ENCODE measurements at regions not wholly inside any gene's neighbourhood (a gene's known extent, or its start where the extent isn't known, plus 50 kb on each side); places are given as distances from the start of the nearest gene placed in this dataset.

DNA sequence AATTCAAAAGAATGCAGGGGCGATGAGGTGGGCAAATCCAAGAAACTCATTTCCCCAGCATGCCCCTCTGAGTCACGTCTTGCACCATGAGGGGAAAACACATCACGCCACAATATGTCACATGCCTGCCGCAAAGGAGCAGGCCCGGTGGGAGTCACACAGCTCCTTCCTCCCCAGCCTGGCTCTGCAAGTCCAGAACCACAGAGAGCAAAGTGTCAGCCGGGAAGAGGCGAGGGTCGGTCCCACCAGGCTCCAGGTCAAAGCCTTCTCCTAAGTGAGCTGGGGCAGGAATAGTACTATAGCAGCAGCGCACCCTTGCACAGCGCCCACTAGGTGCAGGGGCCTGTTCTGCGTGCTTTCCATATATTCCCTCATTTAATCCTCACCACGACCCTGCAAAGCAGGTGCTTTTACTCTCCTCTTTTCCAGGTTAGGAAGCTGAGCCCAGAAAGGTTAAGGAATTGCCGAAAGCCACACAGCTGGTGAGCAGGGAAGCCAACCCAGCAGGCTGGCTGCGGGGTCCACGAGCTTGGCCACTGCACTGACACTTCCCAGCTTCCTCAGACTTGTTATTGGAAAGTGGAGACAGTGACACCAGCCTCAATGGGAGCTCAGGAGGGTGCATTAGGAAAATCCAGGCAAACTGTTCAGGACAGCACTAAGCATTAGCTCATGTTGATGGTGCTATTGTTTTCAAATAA is 94.0 kb upstream of the ZMIZ1 start:
- ChIA-PET POLR2A (interaction anchor here (0.7 to 1.2 kb wide), 4 partner anchors 10 to 43 kb away, joined by 3 to 7 read pairs (median 4); no protein-coding TSS in a partner anchor), CTCF (interaction anchor here (0.7 to 2.6 kb wide), 9 partner anchors 9 to 221 kb away, joined by 3 to 13 read pairs (median 6); no protein-coding TSS in a partner anchor), RAD21 (ENCODE audit: low non-redundant PET in 1 of 2, low total read pairs in 2 of 2, uncharacterized antibody in 2 of 2, unreplicated experiment in 2 of 2) (interaction anchor here in 1 of 2 experiments (1.1 to 1.4 kb wide), 2 partner anchors 29 to 92 kb away, joined by 3 to 4 read pairs; no protein-coding TSS in a partner anchor)
- Histone ChIP-seq H3K4me3 (replicated peaks in 1 of 2; ENCODE audit: low read depth in 1 of 2, low read length in 2 of 2) (peak overlapping the region; percentile 36 to 54), H3K9ac (ENCODE audit: low read length) (peak overlapping the region; percentile 72), H3K9me2 (ENCODE audit: insufficient read depth) (no peaks in the 10 kb centered on the region), H3K4me1 (ENCODE audit: control insufficient read depth in 1 of 2, insufficient read depth in 2 of 2, low read length in 2 of 2) (peaks cover 30 to 48% of the 10 kb centered on the region in 2 experiments), H2AFZ (ENCODE audit: low read depth, low read length, poor library complexity, severe bottlenecking) (no peak overlapping the region), H3K4me2 (ENCODE audit: low read length) (peak overlapping the region; percentile 87), H4K20me1 (ENCODE audit: insufficient read depth) (no peaks in the 10 kb centered on the region), H3K79me2 (ENCODE audit: insufficient read depth, low read length) (no peaks in the 10 kb centered on the region), H3K9me3 (ENCODE audit: control insufficient read depth in 1 of 2, insufficient read depth in 1 of 2, low read depth in 1 of 2, low read length in 2 of 2) (no peaks in the 10 kb centered on the region), H3K36me3 (ENCODE audit: control insufficient read depth in 1 of 2, insufficient read depth in 2 of 2, low read length in 2 of 2) (no peaks in the 10 kb centered on the region), H3K27ac (ENCODE audit: low read depth, low read length) (peak overlapping the region; percentile 96), H3K27me3 (ENCODE audit: insufficient read depth, low read length) (no peaks in the 10 kb centered on the region)
- BruUV-seq (replicated peaks), result TSS peak; percentile 96
- DNase-seq (ENCODE audit: low read depth, low spot score) (peak; percentile 47), ATAC-seq (peak; percentile 59)
- intact Hi-C loops (cut with micrococcal nuclease), result loop anchor here (2.0 to 5.0 kb wide), 4 partner anchors 94 to 942 kb away; partner anchors contain the start of genes RPS24 and ZMIZ1
- TF ChIP-seq CEBPB (IDR thresholded peaks at IDR 0.05; ENCODE audit: low read depth) (no peak), CBX3 (IDR thresholded peaks at IDR 0.05; ENCODE audit: low read depth) (no peak), EZH2phosphoT487 (IDR thresholded peaks at IDR 0.05; ENCODE audit: borderline replicate concordance) (no peak), TCF7L2 (IDR thresholded peaks at IDR 0.05; ENCODE audit: borderline replicate concordance, extremely low read depth, insufficient read depth, insufficient read length) (no peak), FOSL1 (IDR thresholded peaks at IDR 0.05; ENCODE audit: low read depth) (no peak), POLR2A (IDR thresholded peaks at IDR 0.05; ENCODE audit: borderline replicate concordance, extremely low read depth, insufficient read depth, insufficient read length) (peak; percentile 13), SRF (IDR thresholded peaks at IDR 0.05; ENCODE audit: low read depth) (no peak), YY1 (IDR thresholded peaks at IDR 0.05; ENCODE audit: extremely low read depth, insufficient replicate concordance, low read depth, low read length) (no peak), EGR1 (IDR thresholded peaks at IDR 0.05; ENCODE audit: low read depth) (no peak), SIN3A (IDR thresholded peaks at IDR 0.05; ENCODE audit: low read depth) (no peak), POLR2AphosphoS5 (IDR thresholded peaks at IDR 0.05; ENCODE audit: low read depth, low read length) (peak; percentile 65; the same call in 1 of the 2 replicates), EZH2 (IDR thresholded peaks at IDR 0.05) (no peak), RAD21 (IDR thresholded peaks at IDR 0.05; ENCODE audit: low read depth) (no peak), JUND (IDR thresholded peaks at IDR 0.05) (no peak)
- TF ChIP-seq, protein P1, sequence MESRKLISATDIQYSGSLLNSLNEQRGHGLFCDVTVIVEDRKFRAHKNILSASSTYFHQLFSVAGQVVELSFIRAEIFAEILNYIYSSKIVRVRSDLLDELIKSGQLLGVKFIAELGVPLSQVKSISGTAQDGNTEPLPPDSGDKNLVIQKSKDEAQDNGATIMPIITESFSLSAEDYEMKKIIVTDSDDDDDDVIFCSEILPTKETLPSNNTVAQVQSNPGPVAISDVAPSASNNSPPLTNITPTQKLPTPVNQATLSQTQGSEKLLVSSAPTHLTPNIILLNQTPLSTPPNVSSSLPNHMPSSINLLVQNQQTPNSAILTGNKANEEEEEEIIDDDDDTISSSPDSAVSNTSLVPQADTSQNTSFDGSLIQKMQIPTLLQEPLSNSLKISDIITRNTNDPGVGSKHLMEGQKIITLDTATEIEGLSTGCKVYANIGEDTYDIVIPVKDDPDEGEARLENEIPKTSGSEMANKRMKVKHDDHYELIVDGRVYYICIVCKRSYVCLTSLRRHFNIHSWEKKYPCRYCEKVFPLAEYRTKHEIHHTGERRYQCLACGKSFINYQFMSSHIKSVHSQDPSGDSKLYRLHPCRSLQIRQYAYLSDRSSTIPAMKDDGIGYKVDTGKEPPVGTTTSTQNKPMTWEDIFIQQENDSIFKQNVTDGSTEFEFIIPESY (IDR thresholded peaks at IDR 0.05; ENCODE audit: extremely low read depth, insufficient replicate concordance, low read length), result peak; percentile 42
- TF ChIP-seq, protein P2, sequence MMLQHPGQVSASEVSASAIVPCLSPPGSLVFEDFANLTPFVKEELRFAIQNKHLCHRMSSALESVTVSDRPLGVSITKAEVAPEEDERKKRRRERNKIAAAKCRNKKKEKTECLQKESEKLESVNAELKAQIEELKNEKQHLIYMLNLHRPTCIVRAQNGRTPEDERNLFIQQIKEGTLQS (IDR thresholded peaks at IDR 0.05), result no peak
- TF ChIP-seq, protein P3, sequence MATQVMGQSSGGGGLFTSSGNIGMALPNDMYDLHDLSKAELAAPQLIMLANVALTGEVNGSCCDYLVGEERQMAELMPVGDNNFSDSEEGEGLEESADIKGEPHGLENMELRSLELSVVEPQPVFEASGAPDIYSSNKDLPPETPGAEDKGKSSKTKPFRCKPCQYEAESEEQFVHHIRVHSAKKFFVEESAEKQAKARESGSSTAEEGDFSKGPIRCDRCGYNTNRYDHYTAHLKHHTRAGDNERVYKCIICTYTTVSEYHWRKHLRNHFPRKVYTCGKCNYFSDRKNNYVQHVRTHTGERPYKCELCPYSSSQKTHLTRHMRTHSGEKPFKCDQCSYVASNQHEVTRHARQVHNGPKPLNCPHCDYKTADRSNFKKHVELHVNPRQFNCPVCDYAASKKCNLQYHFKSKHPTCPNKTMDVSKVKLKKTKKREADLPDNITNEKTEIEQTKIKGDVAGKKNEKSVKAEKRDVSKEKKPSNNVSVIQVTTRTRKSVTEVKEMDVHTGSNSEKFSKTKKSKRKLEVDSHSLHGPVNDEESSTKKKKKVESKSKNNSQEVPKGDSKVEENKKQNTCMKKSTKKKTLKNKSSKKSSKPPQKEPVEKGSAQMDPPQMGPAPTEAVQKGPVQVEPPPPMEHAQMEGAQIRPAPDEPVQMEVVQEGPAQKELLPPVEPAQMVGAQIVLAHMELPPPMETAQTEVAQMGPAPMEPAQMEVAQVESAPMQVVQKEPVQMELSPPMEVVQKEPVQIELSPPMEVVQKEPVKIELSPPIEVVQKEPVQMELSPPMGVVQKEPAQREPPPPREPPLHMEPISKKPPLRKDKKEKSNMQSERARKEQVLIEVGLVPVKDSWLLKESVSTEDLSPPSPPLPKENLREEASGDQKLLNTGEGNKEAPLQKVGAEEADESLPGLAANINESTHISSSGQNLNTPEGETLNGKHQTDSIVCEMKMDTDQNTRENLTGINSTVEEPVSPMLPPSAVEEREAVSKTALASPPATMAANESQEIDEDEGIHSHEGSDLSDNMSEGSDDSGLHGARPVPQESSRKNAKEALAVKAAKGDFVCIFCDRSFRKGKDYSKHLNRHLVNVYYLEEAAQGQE (IDR thresholded peaks at IDR 0.05; ENCODE audit: low read depth), result no peak
- TF ChIP-seq, protein P4, sequence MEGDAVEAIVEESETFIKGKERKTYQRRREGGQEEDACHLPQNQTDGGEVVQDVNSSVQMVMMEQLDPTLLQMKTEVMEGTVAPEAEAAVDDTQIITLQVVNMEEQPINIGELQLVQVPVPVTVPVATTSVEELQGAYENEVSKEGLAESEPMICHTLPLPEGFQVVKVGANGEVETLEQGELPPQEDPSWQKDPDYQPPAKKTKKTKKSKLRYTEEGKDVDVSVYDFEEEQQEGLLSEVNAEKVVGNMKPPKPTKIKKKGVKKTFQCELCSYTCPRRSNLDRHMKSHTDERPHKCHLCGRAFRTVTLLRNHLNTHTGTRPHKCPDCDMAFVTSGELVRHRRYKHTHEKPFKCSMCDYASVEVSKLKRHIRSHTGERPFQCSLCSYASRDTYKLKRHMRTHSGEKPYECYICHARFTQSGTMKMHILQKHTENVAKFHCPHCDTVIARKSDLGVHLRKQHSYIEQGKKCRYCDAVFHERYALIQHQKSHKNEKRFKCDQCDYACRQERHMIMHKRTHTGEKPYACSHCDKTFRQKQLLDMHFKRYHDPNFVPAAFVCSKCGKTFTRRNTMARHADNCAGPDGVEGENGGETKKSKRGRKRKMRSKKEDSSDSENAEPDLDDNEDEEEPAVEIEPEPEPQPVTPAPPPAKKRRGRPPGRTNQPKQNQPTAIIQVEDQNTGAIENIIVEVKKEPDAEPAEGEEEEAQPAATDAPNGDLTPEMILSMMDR (IDR thresholded peaks at IDR 0.05 in 2 of 3, conservative IDR thresholded peaks at IDR 0.05 in 1 of 3; ENCODE audit: borderline replicate concordance in 1 of 3, insufficient read depth in 1 of 3, low read depth in 2 of 3, low read length in 2 of 3), result peak in 2 of 3 experiments; percentile 88 to 91; a peak in 4 of 6 replicates
- TF ChIP-seq, protein P5, sequence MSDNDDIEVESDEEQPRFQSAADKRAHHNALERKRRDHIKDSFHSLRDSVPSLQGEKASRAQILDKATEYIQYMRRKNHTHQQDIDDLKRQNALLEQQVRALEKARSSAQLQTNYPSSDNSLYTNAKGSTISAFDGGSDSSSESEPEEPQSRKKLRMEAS (IDR thresholded peaks at IDR 0.05), result no peak

All from HCT116 (cell line).